Medulla oblongata (tissue), 1 donor: ENCODE measurements at regions not wholly inside any gene's neighbourhood (a gene's known extent, or its start where the extent isn't known, plus 50 kb on each side); places are given as distances from the start of the nearest gene placed in this dataset.

Experiments
- DNase-seq: peaks from one replicate; pipeline ENCODE4 v3.0.0-alpha.2; 2015; ENCODE audit errors: extremely low spot score

GRCh38 chr6:50610562-50610961 is 102.8 kb upstream of the TFAP2D start:
- DNase-seq: no peak

GRCh38 chr6:50635429-50635828 is 77.9 kb upstream of the TFAP2D start:
- DNase-seq: no peak

- DNase-seq: no peak
These were observed 76.1 kb upstream of the TFAP2D start for GRCh38 chr6:50637267-50637666.

GRCh38 chr6:50649086-50649485 is 64.2 kb upstream of the TFAP2D start:
- no peak for DNase-seq

- no peak for DNase-seq
These were observed 60.1 kb upstream of the TFAP2D start for GRCh38 chr6:50653253-50653652.

- DNase-seq: no peak
These were observed 59.2 kb upstream of the TFAP2D start for GRCh38 chr6:50654155-50654554.

GRCh38 chr6:50655848-50656453 is 57.4 kb upstream of the TFAP2D start:
- peak; percentile 13 for DNase-seq

GRCh38 chr6:50657513-50657912 is 55.8 kb upstream of the TFAP2D start:
- DNase-seq: no peak

GRCh38 chr6:50658561-50658960 is 54.8 kb upstream of the TFAP2D start:
- DNase-seq: no peak

- DNase-seq: no peak
These were observed 51.7 kb upstream of the TFAP2D start for GRCh38 chr6:50661636-50662035.
